GM12864 (cell line): ENCODE measurements at regions not wholly inside any gene's neighbourhood (a gene's known extent, or its start where the extent isn't known, plus 50 kb on each side); places are given as distances from the start of the nearest gene placed in this dataset.
A peak's percentile ranks its signal among the peaks of the same experiment; 100 is the strongest.

Experiments used
- DNase-seq: peaks from one replicate; pipeline ENCODE4 v3.0.0-alpha.2; 2011; ENCODE audit warnings: low read depth
- H3K4me3 ChIP-seq: 2 replicates; pipeline ENCODE4 v1.5.1; 2011; ENCODE audit warnings: mild to moderate bottlenecking, low read depth, low read length, control low read depth
- CTCF ChIP-seq: IDR thresholded peaks from 2 replicates; pipeline ENCODE4 v1.5.1; 2011; ENCODE audit warnings: low read depth, mild to moderate bottlenecking, moderate library complexity, low read length, control low read depth, inconsistent platforms; ENCODE audit errors: missing control alignments

GRCh38 chr10:123549761-123550454, 116.2 kb upstream of the GPR26 start:
- TF ChIP-seq CTCF, result no peak
- no peak overlapping the region for H3K4me3 ChIP-seq
- no peak for DNase-seq

- no peak for TF ChIP-seq CTCF
- no peak overlapping the region for H3K4me3 ChIP-seq
- no peak for DNase-seq
Measured at GRCh38 chr10:123550675-123551096, 115.5 kb upstream of the GPR26 start.

GRCh38 chr10:123551259-123551658, 114.9 kb upstream of the GPR26 start:
- no peak overlapping the region for H3K4me3 ChIP-seq
- TF ChIP-seq CTCF, result no peak

GRCh38 chr10:123552760-123553554, 113.2 kb upstream of the GPR26 start:
- TF ChIP-seq CTCF, result no peak
- peak; percentile 71 for DNase-seq
- no peak overlapping the region for H3K4me3 ChIP-seq

More at GRCh38 chr10:123551259-123551658, 114.9 kb upstream of the GPR26 start:
- no peak for DNase-seq

GRCh38 chr10:123553810-123554430, 112.2 kb upstream of the GPR26 start:
- DNase-seq, result peak; percentile 69
- H3K4me3 ChIP-seq, result no peak overlapping the region
- no peak for TF ChIP-seq CTCF

- DNase-seq, result no peak
- H3K4me3 ChIP-seq, result no peak overlapping the region
- no peak for TF ChIP-seq CTCF
Measured at GRCh38 chr10:123554656-123555055, 111.5 kb upstream of the GPR26 start.
